GM06990 (cell line): ENCODE measurements at regions not wholly inside any gene's neighbourhood (a gene's known extent, or its start where the extent isn't known, plus 50 kb on each side); places are given as distances from the start of the nearest gene placed in this dataset.

Experiments
- DNase-seq: peaks from one replicate; pipeline ENCODE4 v3.0.0-alpha.2; 2011; ENCODE audit not compliant: insufficient read length; ENCODE audit errors: extremely low read depth
- H3K27me3 ChIP-seq: replicated peaks from 2 replicates; pipeline ENCODE4 v1.6.0; 2011; ENCODE audit warnings: low read length; ENCODE audit not compliant: control insufficient read depth, insufficient read depth
- H3K36me3 ChIP-seq: 2 replicates; pipeline ENCODE4 v1.5.1; 2011; ENCODE audit warnings: low read length; ENCODE audit not compliant: control insufficient read depth, insufficient read depth
- H3K4me3 ChIP-seq: replicated peaks from 2 replicates; pipeline ENCODE4 v1.5.1; 2011; ENCODE audit warnings: low read depth, mild to moderate bottlenecking, control low read depth, low read length
- TF ChIP-seq, protein P1 (sequence below): IDR thresholded peaks from 2 replicates; pipeline ENCODE4 v1.5.1; 2011; ENCODE audit warnings: low read length, control low read depth, mild to moderate bottlenecking, inconsistent platforms; ENCODE audit not compliant: insufficient read depth, poor library complexity, severe bottlenecking

DNA sequence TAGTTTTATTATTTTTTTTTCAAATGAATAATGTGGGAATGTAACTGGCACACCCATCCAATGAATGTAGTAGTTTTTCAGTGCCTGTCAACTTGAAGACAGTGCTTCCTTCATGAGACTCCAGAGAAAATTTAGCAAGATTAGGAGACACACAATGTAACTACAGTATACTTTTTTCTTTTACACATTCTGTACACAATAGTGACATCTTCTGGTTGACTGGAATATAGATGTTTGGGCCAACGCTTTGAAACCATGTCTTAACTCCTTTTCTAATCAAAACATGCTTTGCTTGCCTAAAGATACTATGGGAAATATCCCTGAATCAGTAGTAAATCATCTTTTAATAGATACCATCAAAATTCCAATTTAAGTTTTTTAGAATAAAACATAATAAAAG lies 229.5 kb upstream of the ZC3H15 start:
- DNase-seq = no peak
- no peak overlapping the region for H3K4me3 ChIP-seq
- TF ChIP-seq, protein P1, sequence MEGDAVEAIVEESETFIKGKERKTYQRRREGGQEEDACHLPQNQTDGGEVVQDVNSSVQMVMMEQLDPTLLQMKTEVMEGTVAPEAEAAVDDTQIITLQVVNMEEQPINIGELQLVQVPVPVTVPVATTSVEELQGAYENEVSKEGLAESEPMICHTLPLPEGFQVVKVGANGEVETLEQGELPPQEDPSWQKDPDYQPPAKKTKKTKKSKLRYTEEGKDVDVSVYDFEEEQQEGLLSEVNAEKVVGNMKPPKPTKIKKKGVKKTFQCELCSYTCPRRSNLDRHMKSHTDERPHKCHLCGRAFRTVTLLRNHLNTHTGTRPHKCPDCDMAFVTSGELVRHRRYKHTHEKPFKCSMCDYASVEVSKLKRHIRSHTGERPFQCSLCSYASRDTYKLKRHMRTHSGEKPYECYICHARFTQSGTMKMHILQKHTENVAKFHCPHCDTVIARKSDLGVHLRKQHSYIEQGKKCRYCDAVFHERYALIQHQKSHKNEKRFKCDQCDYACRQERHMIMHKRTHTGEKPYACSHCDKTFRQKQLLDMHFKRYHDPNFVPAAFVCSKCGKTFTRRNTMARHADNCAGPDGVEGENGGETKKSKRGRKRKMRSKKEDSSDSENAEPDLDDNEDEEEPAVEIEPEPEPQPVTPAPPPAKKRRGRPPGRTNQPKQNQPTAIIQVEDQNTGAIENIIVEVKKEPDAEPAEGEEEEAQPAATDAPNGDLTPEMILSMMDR = peak; percentile 46
- H3K27me3 ChIP-seq = no peaks in the 10 kb centered on the region
- H3K36me3 ChIP-seq = no peaks in the 10 kb centered on the region

- no peaks in the 10 kb centered on the region for H3K27me3 ChIP-seq
- TF ChIP-seq, protein P1 = no peak
- H3K4me3 ChIP-seq = no peak overlapping the region
- no peak for DNase-seq
- no peaks in the 10 kb centered on the region for H3K36me3 ChIP-seq
Observed at GRCh38 chr2:186263673-186264250, 222.3 kb upstream of the ZC3H15 start.

- H3K27me3 ChIP-seq = no peaks in the 10 kb centered on the region
- no peak overlapping the region for H3K4me3 ChIP-seq
- no peak for DNase-seq
- TF ChIP-seq, protein P1 = no peak
- no peaks in the 10 kb centered on the region for H3K36me3 ChIP-seq
Observed at GRCh38 chr2:186269536-186269935, 216.5 kb upstream of the ZC3H15 start.

GRCh38 chr2:186273953-186274352 lies 212.1 kb upstream of the ZC3H15 start:
- DNase-seq = no peak
- Histone ChIP-seq H3K36me3 (no peaks in the 10 kb centered on the region), H3K4me3 (no peak overlapping the region), H3K27me3 (no peaks in the 10 kb centered on the region)
- TF ChIP-seq, protein P1 = no peak

DNA sequence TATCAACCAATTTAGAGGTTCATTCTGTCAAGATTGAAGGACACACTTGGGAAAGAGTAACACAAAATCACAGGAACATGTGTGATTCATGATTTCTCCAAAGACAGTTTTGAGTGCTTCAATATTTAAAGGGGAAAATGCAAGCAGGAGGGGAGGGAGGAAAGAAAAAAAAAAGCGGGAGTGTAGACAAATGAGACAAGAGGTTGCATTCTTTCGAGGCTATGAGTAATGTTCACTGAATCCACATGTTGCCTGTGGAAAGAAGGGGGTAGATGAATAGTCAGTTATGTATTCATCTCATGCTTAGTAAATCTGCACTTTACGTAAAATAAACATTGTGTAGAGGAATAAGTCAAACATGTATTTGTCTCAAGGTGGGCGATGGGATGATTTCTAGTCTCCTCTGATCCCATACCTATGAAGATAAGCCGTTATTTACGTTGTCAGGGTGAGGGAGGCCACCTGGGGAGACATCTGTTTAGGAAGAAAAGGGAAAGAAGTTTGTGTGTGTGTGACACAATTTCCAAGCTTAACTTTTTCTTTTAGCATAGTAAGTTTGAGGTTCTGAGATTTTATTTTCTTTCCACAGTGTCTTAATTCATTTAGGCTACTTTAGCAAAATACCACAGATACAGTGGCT lies 211.0 kb upstream of the ZC3H15 start:
- no peaks in the 10 kb centered on the region for H3K36me3 ChIP-seq
- no peaks in the 10 kb centered on the region for H3K27me3 ChIP-seq
- DNase-seq = no peak
- TF ChIP-seq, protein P1 = no peak
- H3K4me3 ChIP-seq = no peak overlapping the region

DNA sequence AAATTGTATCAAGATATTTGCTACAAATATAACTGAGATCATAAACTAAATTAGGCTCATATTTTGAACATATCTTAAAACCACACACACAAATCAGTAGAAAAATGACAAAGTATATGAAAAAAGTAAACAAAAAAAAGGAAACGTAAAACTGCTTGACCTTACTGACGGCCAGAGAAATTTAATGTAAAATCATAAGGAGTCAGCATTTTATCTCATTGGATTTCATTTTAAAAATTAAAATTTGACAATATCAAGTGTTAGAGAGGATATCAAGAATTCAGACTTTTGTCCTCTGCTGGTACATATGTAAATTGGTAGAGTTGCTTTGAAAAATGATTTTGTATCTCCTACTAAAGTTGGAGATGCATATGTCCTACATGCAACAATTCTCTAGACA lies 209.2 kb upstream of the ZC3H15 start:
- TF ChIP-seq, protein P1 = no peak
- no peak for DNase-seq
- Histone ChIP-seq H3K36me3 (no peaks in the 10 kb centered on the region), H3K4me3 (no peak overlapping the region), H3K27me3 (no peaks in the 10 kb centered on the region)
